ENCODE measurements at regions not wholly inside any gene's neighbourhood (a gene's known extent, or its start where the extent isn't known, plus 50 kb on each side); places are given as distances from the start of the nearest gene placed in this dataset.

DNA sequence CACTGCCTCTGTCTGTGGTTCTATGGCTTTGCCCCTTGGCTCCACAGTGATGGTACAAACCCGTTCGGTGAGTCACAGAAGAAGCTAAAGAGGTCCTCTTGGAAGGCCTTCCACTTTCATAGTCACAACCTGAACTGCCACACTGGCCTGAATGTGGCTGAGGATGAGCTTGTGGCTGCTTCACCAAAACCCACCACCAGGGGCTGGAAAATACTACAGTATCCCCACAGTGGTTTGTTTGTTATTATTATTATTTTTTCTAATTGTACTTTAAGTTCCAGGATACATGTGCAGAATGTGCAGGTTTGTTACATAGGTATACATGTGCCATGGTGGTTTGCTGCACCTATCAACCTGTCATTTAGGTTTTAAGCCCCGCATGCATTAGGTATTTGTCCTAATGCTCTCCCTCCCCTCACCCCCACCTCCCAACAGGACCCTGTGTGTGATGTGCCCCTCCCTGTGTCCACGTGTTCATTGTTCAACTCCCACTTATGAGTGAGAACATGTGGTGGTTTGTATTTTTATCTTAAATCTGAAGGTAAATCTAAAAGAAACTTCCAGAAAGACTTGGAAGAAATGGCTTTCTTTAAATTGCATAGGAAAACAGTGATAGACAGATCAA lies 160.8 kb upstream of the NPSR1 start:
- TF ChIP-seq CREB1 (CRISPR knock-in tag; IDR thresholded peaks at IDR 0.05) (no peak), NR1H2 (CRISPR knock-in tag; IDR thresholded peaks at IDR 0.05) (no peak), ELF4 (CRISPR knock-in tag; IDR thresholded peaks at IDR 0.05; ENCODE audit: low read depth) (no peak)
- TF ChIP-seq, protein P1, sequence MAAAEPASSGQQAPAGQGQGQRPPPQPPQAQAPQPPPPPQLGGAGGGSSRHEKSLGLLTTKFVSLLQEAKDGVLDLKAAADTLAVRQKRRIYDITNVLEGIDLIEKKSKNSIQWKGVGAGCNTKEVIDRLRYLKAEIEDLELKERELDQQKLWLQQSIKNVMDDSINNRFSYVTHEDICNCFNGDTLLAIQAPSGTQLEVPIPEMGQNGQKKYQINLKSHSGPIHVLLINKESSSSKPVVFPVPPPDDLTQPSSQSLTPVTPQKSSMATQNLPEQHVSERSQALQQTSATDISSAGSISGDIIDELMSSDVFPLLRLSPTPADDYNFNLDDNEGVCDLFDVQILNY (CRISPR knock-in tag; IDR thresholded peaks at IDR 0.05), result no peak
- TF ChIP-seq, protein P2, sequence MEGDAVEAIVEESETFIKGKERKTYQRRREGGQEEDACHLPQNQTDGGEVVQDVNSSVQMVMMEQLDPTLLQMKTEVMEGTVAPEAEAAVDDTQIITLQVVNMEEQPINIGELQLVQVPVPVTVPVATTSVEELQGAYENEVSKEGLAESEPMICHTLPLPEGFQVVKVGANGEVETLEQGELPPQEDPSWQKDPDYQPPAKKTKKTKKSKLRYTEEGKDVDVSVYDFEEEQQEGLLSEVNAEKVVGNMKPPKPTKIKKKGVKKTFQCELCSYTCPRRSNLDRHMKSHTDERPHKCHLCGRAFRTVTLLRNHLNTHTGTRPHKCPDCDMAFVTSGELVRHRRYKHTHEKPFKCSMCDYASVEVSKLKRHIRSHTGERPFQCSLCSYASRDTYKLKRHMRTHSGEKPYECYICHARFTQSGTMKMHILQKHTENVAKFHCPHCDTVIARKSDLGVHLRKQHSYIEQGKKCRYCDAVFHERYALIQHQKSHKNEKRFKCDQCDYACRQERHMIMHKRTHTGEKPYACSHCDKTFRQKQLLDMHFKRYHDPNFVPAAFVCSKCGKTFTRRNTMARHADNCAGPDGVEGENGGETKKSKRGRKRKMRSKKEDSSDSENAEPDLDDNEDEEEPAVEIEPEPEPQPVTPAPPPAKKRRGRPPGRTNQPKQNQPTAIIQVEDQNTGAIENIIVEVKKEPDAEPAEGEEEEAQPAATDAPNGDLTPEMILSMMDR (IDR thresholded peaks at IDR 0.05), result peak; percentile 64; the same call in 1 of the 2 replicates
